A549 (cell line): ENCODE measurements at regions not wholly inside any gene's neighbourhood (a gene's known extent, or its start where the extent isn't known, plus 50 kb on each side); places are given as distances from the start of the nearest gene placed in this dataset.
"Not testable (repeated sequence)": the region's sequence is repeated elsewhere in the genome, so short reads cannot be mapped to it uniquely, and the experiment has no call there.

ENCODE experiments used
- ATAC-seq, 2 experiments: fragments of 200-7000 bp in 1 of 2; fragments of >200 bp in 1 of 2; cut with Nextera tagmentation in 1 of 2; cut with Tn5 transposase in 1 of 2; 3 replicates each; pipeline versions ENCODE4 v1.8.0 to v1.9.1; 2018 to 2020; ENCODE audit warnings: mild to moderate bottlenecking in 1 of 2, moderate library complexity in 1 of 2
- CTCF ChIA-PET: fragments of 300-600 bp; sonication (Branson Sonifier 250); formaldehyde crosslinking; extraction: SDS; loops from one replicate; lab custom pipeline; 2021; ENCODE audit warnings: antibody characterized with exemption, inconsistent platforms; lab: Yijun Ruan, JAX
- POLR2A ChIA-PET: fragments of 350-600 bp; formaldehyde crosslinking; extraction: SDS; loops from one replicate; lab custom pipeline; 2021; ENCODE audit warnings: antibody characterized with exemption, inconsistent platforms; lab: Yijun Ruan, JAX
- DNase-seq, 2 experiments: peaks; one replicate each; pipeline versions ENCODE4 v3.0.0 to v3.0.0-alpha.2; 2011 to 2016; ENCODE audit warnings: low read depth in 1 of 2, low spot score in 1 of 2
- FAIRE-seq: peaks from 2 replicates; lab custom pipeline; 2011; peaks lifted over from hg19 to GRCh38; lab: Jason Lieb, UNC
- H3K27ac ChIP-seq, 2 experiments: fragments of >200 bp; sonication (Bioruptor Twin); formaldehyde crosslinking; 3 replicates each; pipeline ENCODE4 v1.5.1; 2016 to 2017
- H3K4me1 ChIP-seq: fragments of >200 bp; sonication (Bioruptor Twin); formaldehyde crosslinking; 3 replicates; pipeline ENCODE4 v1.6.1; 2016
- H3K4me2 ChIP-seq: fragments of >200 bp; sonication (Bioruptor Twin); formaldehyde crosslinking; 3 replicates; pipeline ENCODE4 v1.6.1; 2016
- H3K4me3 ChIP-seq: fragments of >200 bp; sonication (Bioruptor Twin); formaldehyde crosslinking; 3 replicates; pipeline ENCODE4 v1.5.1; 2016
- H3K9me3 ChIP-seq: fragments of >200 bp; sonication (Bioruptor Twin); formaldehyde crosslinking; 3 replicates; pipeline ENCODE4 v1.6.1; 2016
- BHLHE40 ChIP-seq: IDR thresholded peaks from 2 replicates; pipeline ENCODE4 v1.6.1; 2012; ENCODE audit warnings: low read depth, low read length, inconsistent platforms
- CBX8 ChIP-seq: fragments of 200-600 bp; sonication (generic); IDR thresholded peaks from 2 replicates; pipeline ENCODE4 v1.6.1; 2016
- CHD2 ChIP-seq: fragments of 150-350 bp; IDR thresholded peaks from 2 replicates; pipeline ENCODE4 v1.6.1; 2014; ENCODE audit warnings: low read length; ENCODE audit not compliant: partially characterized antibody
- CHD4 ChIP-seq: fragments of 200-600 bp; sonication (generic); IDR thresholded peaks from 2 replicates; pipeline ENCODE4 v1.6.1; 2016; ENCODE audit warnings: antibody characterized with exemption, mild to moderate bottlenecking, borderline replicate concordance
- E2F6 ChIP-seq: IDR thresholded peaks from 2 replicates; pipeline ENCODE4 v1.6.1; 2012; ENCODE audit warnings: low read depth, borderline replicate concordance
- EHF ChIP-seq: fragments of 250-450 bp; sonication (Bioruptor Pico); IDR thresholded peaks from 2 replicates; pipeline ENCODE4 v1.5.0; 2020; ENCODE audit warnings: mild to moderate bottlenecking
- EHMT2 ChIP-seq: fragments of 200-600 bp; sonication (generic); IDR thresholded peaks from 2 replicates; pipeline ENCODE4 v1.6.1; 2016; ENCODE audit warnings: antibody characterized with exemption, low read depth, mild to moderate bottlenecking, moderate library complexity
- EP300 ChIP-seq, 2 experiments: fragments of >200 bp; sonication (Bioruptor Twin); formaldehyde crosslinking; IDR thresholded peaks; 2 replicates in 1 of 2; 3 replicates in 1 of 2; pipeline ENCODE4 v1.6.1; 2016 to 2017
- FOXS1 ChIP-seq: fragments of 250-450 bp; sonication (Bioruptor Pico); IDR thresholded peaks from 2 replicates; pipeline ENCODE4 v1.5.0; 2020; ENCODE audit warnings: mild to moderate bottlenecking, moderate library complexity
- HES2 ChIP-seq: fragments of >200 bp; sonication (Bioruptor Twin); formaldehyde crosslinking; IDR thresholded peaks from 2 replicates; pipeline ENCODE4 v1.6.1; 2016
- HOXA7 ChIP-seq: fragments of 250-450 bp; sonication (Bioruptor Pico); IDR thresholded peaks from 2 replicates; pipeline ENCODE4 v1.5.0; 2020; ENCODE audit warnings: mild to moderate bottlenecking, moderate library complexity
- JUNB ChIP-seq: fragments of >200 bp; sonication (Bioruptor Twin); formaldehyde crosslinking; IDR thresholded peaks from 2 replicates; pipeline ENCODE4 v1.6.1; 2016
- KDM1A ChIP-seq: fragments of 200-600 bp; sonication (generic); IDR thresholded peaks from 2 replicates; pipeline ENCODE4 v1.6.1; 2016; ENCODE audit warnings: low read depth, mild to moderate bottlenecking
- KDM5A ChIP-seq: fragments of 200-600 bp; sonication (generic); IDR thresholded peaks from 2 replicates; pipeline ENCODE4 v1.6.1; 2016; ENCODE audit warnings: antibody characterized with exemption, mild to moderate bottlenecking
- MAFK ChIP-seq: fragments of 450-650 bp; IDR thresholded peaks from 2 replicates; pipeline ENCODE4 v1.6.1; 2014; ENCODE audit not compliant: partially characterized antibody
- NFE2L2 ChIP-seq: fragments of 150-350 bp; conservative IDR thresholded peaks from 2 replicates; pipeline ENCODE4 v1.6.1; 2014; ENCODE audit warnings: low read length
- PBX3 ChIP-seq: IDR thresholded peaks from 2 replicates; pipeline ENCODE4 v1.6.1; 2012
- PHF8 ChIP-seq: fragments of 200-600 bp; sonication (generic); IDR thresholded peaks from 2 replicates; pipeline ENCODE4 v1.6.1; 2016; ENCODE audit warnings: low read depth, mild to moderate bottlenecking, antibody characterized with exemption, moderate library complexity, borderline replicate concordance
- RAD21 ChIP-seq, 2 experiments: fragments of >200 bp in 1 of 2; sonication (Bioruptor Twin) in 1 of 2; formaldehyde crosslinking in 1 of 2; IDR thresholded peaks in 1 of 2; conservative IDR thresholded peaks in 1 of 2; 2 replicates in 1 of 2; 3 replicates in 1 of 2; pipeline ENCODE4 v1.6.1; 2012 to 2018; ENCODE audit warnings: inconsistent platforms in 1 of 2
- RCOR1 ChIP-seq: fragments of 150-350 bp; IDR thresholded peaks from 2 replicates; pipeline ENCODE4 v1.6.1; 2014; ENCODE audit warnings: antibody characterized with exemption, low read length, low read depth
- RFX5 ChIP-seq: fragments of 450-650 bp; IDR thresholded peaks from 2 replicates; pipeline ENCODE4 v1.7.1; 2014; ENCODE audit warnings: antibody characterized with exemption, mild to moderate bottlenecking, moderate library complexity
- SREBF2 ChIP-seq: fragments of 450-650 bp; IDR thresholded peaks from 2 replicates; pipeline ENCODE4 v1.6.1; 2014; ENCODE audit warnings: mild to moderate bottlenecking, moderate library complexity
- TFCP2L1 ChIP-seq: fragments of 250-450 bp; sonication (Bioruptor Pico); IDR thresholded peaks from 2 replicates; pipeline ENCODE4 v1.5.0; 2021; ENCODE audit warnings: mild to moderate bottlenecking
- ZFP36 ChIP-seq: fragments of 450-650 bp; IDR thresholded peaks from 2 replicates; pipeline ENCODE4 v1.6.1; 2014; ENCODE audit warnings: borderline replicate concordance; ENCODE audit not compliant: partially characterized antibody
- ZSCAN20 ChIP-seq: fragments of 250-450 bp; sonication (Bioruptor Pico); IDR thresholded peaks from 2 replicates; pipeline ENCODE4 v1.8.0; 2022; ENCODE audit warnings: mild to moderate bottlenecking, moderate library complexity
- WGBS: methylation state at CpG from one replicate; pipeline ENCODE4 v1.1.6; 2017; ENCODE audit errors: missing lambda C conversion rate; 5-methylcytosine and 5-hydroxymethylcytosine counted together

- H3K9me3 ChIP-seq: no peaks in the 10 kb centered on the region
- TF ChIP-seq EP300 (IDR thresholded peaks at IDR 0.05): no peak
- TF ChIP-seq MAFK: no peak
- TF ChIP-seq E2F6: no peak
- TF ChIP-seq CHD2: no peak
- DNase-seq: no peak
- ATAC-seq: no peak
- no peaks in the 10 kb centered on the region for H3K4me1 ChIP-seq
- ChIA-PET POLR2A (no interaction called here), CTCF (no interaction called here)
- H3K4me3 ChIP-seq: no peak overlapping the region
- H3K4me2 ChIP-seq: no peak overlapping the region
- no peak for FAIRE-seq
- WGBS: 35% methylated on average over 3 of the region's 3 CpGs
- no peak overlapping the region for H3K27ac ChIP-seq
Measured at GRCh38 chr6:79399499-79399898, 137.7 kb downstream of the LCA5 start.

GRCh38 chr6:79398617-79399016 is 138.6 kb downstream of the LCA5 start:
- H3K4me2 ChIP-seq, H3K4me1 ChIP-seq, POLR2A ChIA-PET, ATAC-seq, H3K4me3 ChIP-seq, H3K27ac ChIP-seq, CTCF ChIA-PET, H3K9me3 ChIP-seq, FAIRE-seq, DNase-seq: not testable (repeated sequence)
- WGBS: 53% methylated on average over 2 of the region's 2 CpGs

- H3K4me3 ChIP-seq: no peak overlapping the region
- DNase-seq (no peak), ATAC-seq (no peak), FAIRE-seq (no peak)
- H3K4me2 ChIP-seq: no peak overlapping the region
- ChIA-PET POLR2A (no interaction called here), CTCF (no interaction called here)
- no peak for TF ChIP-seq HOXA7
- no peak for TF ChIP-seq KDM5A
- no peak for TF ChIP-seq JUNB
- TF ChIP-seq PHF8: no peak
- TF ChIP-seq EP300 (IDR thresholded peaks at IDR 0.05): no peak
- TF ChIP-seq RFX5: no peak
- no peak for TF ChIP-seq TFCP2L1 (CRISPR knock-in tag)
- TF ChIP-seq ZSCAN20 (CRISPR knock-in tag): no peak
- TF ChIP-seq EHMT2: no peak
- no peak for TF ChIP-seq FOXS1 (CRISPR knock-in tag)
- no peak for TF ChIP-seq CBX8
- TF ChIP-seq ZFP36: no peak
- TF ChIP-seq RAD21 (conservative IDR thresholded peaks at IDR 0.05 in 1 of 2, IDR thresholded peaks at IDR 0.05 in 1 of 2): no peak
- no peak for TF ChIP-seq CHD4
- no peak for TF ChIP-seq SREBF2
- TF ChIP-seq PBX3: no peak
- TF ChIP-seq MAFK: no peak
- TF ChIP-seq NFE2L2: no peak
- no peaks in the 10 kb centered on the region for H3K4me1 ChIP-seq
- no peak overlapping the region for H3K27ac ChIP-seq
- WGBS: 67% methylated on average over 2 of the region's 2 CpGs
- H3K9me3 ChIP-seq: no peaks in the 10 kb centered on the region
Measured at GRCh38 chr6:79396625-79397024, 140.6 kb downstream of the LCA5 start.

GRCh38 chr6:79394690-79395089 is 142.5 kb downstream of the LCA5 start:
- TF ChIP-seq EHF (CRISPR knock-in tag) (no peak), RCOR1 (no peak), PBX3 (no peak), BHLHE40 (no peak), KDM1A (no peak), RAD21 (conservative IDR thresholded peaks at IDR 0.05 in 1 of 2, IDR thresholded peaks at IDR 0.05 in 1 of 2) (no peak), NFE2L2 (no peak), HES2 (no peak)
- TF ChIP-seq, all 56 proteins: peak for 0
- DNase-seq (no peak), FAIRE-seq (no peak), ATAC-seq (no peak)
- ChIA-PET CTCF (no interaction called here), POLR2A (no interaction called here)
- Histone ChIP-seq H3K4me3 (no peak overlapping the region), H3K4me2 (no peak overlapping the region), H3K4me1 (no peaks in the 10 kb centered on the region), H3K27ac (no peak overlapping the region), H3K9me3 (no peaks in the 10 kb centered on the region)
- 63% methylated on average over 3 of the region's 3 CpGs for WGBS
